ENCODE measurements at regions not wholly inside any gene's neighbourhood (a gene's known extent, or its start where the extent isn't known, plus 50 kb on each side); places are given as distances from the start of the nearest gene placed in this dataset.

GRCh38 chrX:93580634-93581033 lies 92.7 kb downstream of the NAP1L3 start:
- no peak for TF ChIP-seq CTCF (IDR thresholded peaks at IDR 0.05)
- H3K4me3 ChIP-seq = no peak overlapping the region
- H3K27me3 ChIP-seq = no peaks in the 10 kb centered on the region
- intact Hi-C loops (cut with DNase I) = no loop called here
- H3K36me3 ChIP-seq = no peaks in the 10 kb centered on the region
- 80 to 87% methylated on average over 5 of the region's 5 CpGs for WGBS, 2 donors
- no peaks in the 10 kb centered on the region for H3K4me1 ChIP-seq
- no peak for ATAC-seq
- H3K27ac ChIP-seq = no peak overlapping the region
- no peak for DNase-seq
- no peaks in the 10 kb centered on the region for H3K9me3 ChIP-seq

- no peaks in the 10 kb centered on the region for H3K36me3 ChIP-seq
- ATAC-seq (no peak), DNase-seq (no peak)
- no peak overlapping the region for H3K4me3 ChIP-seq
- H3K27me3 ChIP-seq = peaks cover 0 to 15% (median 0%) of the 10 kb centered on the region in 7 donors
- no peak overlapping the region for H3K27ac ChIP-seq
- no peaks in the 10 kb centered on the region for H3K4me1 ChIP-seq
- no peaks in the 10 kb centered on the region for H3K9me3 ChIP-seq
- peak in 3 of 9 donors; percentile 8 to 27 (median 9) for TF ChIP-seq CTCF (IDR thresholded peaks at IDR 0.05)
- WGBS, 2 donors = 58 to 73% methylated on average over 3 of the region's 3 CpGs
- intact Hi-C loops (cut with DNase I) = no loop called here
These were observed 134.8 kb downstream of the NAP1L3 start for GRCh38 chrX:93538575-93538974.

DNA sequence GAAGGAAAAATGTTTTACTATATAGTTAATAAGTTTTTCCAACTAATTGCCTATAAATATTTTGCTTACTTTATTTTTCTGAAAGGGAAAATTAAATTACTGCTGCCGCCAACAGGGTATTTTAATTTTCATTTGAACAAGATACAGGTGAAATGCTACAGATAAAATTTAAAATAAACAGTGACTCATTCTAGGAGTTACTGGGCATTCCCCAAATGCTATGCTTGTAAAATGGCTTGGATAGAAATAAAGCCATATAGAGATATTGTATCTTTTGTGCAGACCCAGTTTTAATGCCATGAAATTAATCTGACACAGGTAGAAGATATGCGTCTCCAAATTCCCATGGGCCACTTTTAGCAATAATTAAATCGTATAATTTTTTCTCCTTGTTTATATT lies 144.5 kb downstream of the NAP1L3 start:
- no peak for TF ChIP-seq CTCF (IDR thresholded peaks at IDR 0.05)
- Histone ChIP-seq H3K27me3 (peaks cover 0 to 5% (median 0%) of the 10 kb centered on the region in 7 donors), H3K9me3 (no peaks in the 10 kb centered on the region), H3K4me3 (no peak overlapping the region), H3K4me1 (no peaks in the 10 kb centered on the region), H3K36me3 (no peaks in the 10 kb centered on the region), H3K27ac (no peak overlapping the region)
- WGBS, 2 donors = 88 to 93% methylated on average over 3 of the region's 3 CpGs
- intact Hi-C loops (cut with DNase I) = no loop called here
- ATAC-seq = no peak
- DNase-seq = no peak

Measured in heart right ventricle (tissue), 16 donors.